ENCODE measurements at regions not wholly inside any gene's neighbourhood (a gene's known extent, or its start where the extent isn't known, plus 50 kb on each side); places are given as distances from the start of the nearest gene placed in this dataset.

- intact Hi-C loops (cut with micrococcal nuclease): no loop called here
- no peak for DNase-seq
- no peaks in the 10 kb centered on the region for H3K27me3 Mint-ChIP-seq
- H3K9me3 Mint-ChIP-seq: peaks cover 4% of the 10 kb centered on the region
- no peaks in the 10 kb centered on the region for H3K36me3 Mint-ChIP-seq (ENCODE audit: low read depth)
- H3K4me1 Mint-ChIP-seq: no peaks in the 10 kb centered on the region
- no peak overlapping the region for H3K4me3 Mint-ChIP-seq
- H3K27ac Mint-ChIP-seq: no peak overlapping the region
These were observed 439.6 kb downstream of the CDH8 start for GRCh38 chr16:61596655-61597054.

GRCh38 chr16:61595605-61596004 lies 440.6 kb downstream of the CDH8 start:
- Mint-ChIP-seq H3K36me3 (ENCODE audit: low read depth) (no peaks in the 10 kb centered on the region), H3K9me3 (peaks cover 4% of the 10 kb centered on the region), H3K27me3 (no peaks in the 10 kb centered on the region), H3K27ac (no peak overlapping the region), H3K4me3 (no peak overlapping the region), H3K4me1 (no peaks in the 10 kb centered on the region)
- no peak for DNase-seq
- intact Hi-C loops (cut with micrococcal nuclease): no loop called here

- intact Hi-C loops (cut with micrococcal nuclease): no loop called here
- no peaks in the 10 kb centered on the region for H3K4me1 Mint-ChIP-seq
- no peak for DNase-seq
- H3K4me3 Mint-ChIP-seq: no peak overlapping the region
- H3K27me3 Mint-ChIP-seq: no peaks in the 10 kb centered on the region
- H3K36me3 Mint-ChIP-seq (ENCODE audit: low read depth): no peaks in the 10 kb centered on the region
- H3K27ac Mint-ChIP-seq: no peak overlapping the region
- H3K9me3 Mint-ChIP-seq: peaks cover 4% of the 10 kb centered on the region
These were observed 445.7 kb downstream of the CDH8 start for GRCh38 chr16:61590577-61590976.

GRCh38 chr16:61587526-61587925 lies 448.7 kb downstream of the CDH8 start:
- peaks cover 8% of the 10 kb centered on the region for H3K9me3 Mint-ChIP-seq

GRCh38 chr16:61581417-61582046 lies 454.7 kb downstream of the CDH8 start:
- Mint-ChIP-seq H3K4me1 (no peaks in the 10 kb centered on the region), H3K4me3 (no peak overlapping the region), H3K36me3 (ENCODE audit: low read depth) (no peaks in the 10 kb centered on the region), H3K27me3 (no peaks in the 10 kb centered on the region), H3K9me3 (peaks cover 4% of the 10 kb centered on the region), H3K27ac (no peak overlapping the region)
- DNase-seq: no peak
- intact Hi-C loops (cut with micrococcal nuclease): no loop called here

More at GRCh38 chr16:61587526-61587925, 448.7 kb downstream of the CDH8 start:
- DNase-seq: no peak
- H3K4me1 Mint-ChIP-seq: no peaks in the 10 kb centered on the region
- intact Hi-C loops (cut with micrococcal nuclease): no loop called here
- no peak overlapping the region for H3K27ac Mint-ChIP-seq
- H3K4me3 Mint-ChIP-seq: no peak overlapping the region
- no peaks in the 10 kb centered on the region for H3K36me3 Mint-ChIP-seq (ENCODE audit: low read depth)
- no peaks in the 10 kb centered on the region for H3K27me3 Mint-ChIP-seq

GRCh38 chr16:61580579-61580978 lies 455.7 kb downstream of the CDH8 start:
- H3K27ac Mint-ChIP-seq: no peak overlapping the region
- intact Hi-C loops (cut with micrococcal nuclease): no loop called here
- H3K9me3 Mint-ChIP-seq: peaks cover 4% of the 10 kb centered on the region
- H3K4me3 Mint-ChIP-seq: no peak overlapping the region
- H3K4me1 Mint-ChIP-seq: no peaks in the 10 kb centered on the region
- no peaks in the 10 kb centered on the region for H3K36me3 Mint-ChIP-seq (ENCODE audit: low read depth)
- H3K27me3 Mint-ChIP-seq: no peaks in the 10 kb centered on the region
- DNase-seq: no peak

- no peak overlapping the region for H3K27ac Mint-ChIP-seq
- H3K36me3 Mint-ChIP-seq (ENCODE audit: low read depth): no peaks in the 10 kb centered on the region
- H3K9me3 Mint-ChIP-seq: peaks cover 1% of the 10 kb centered on the region
- H3K4me3 Mint-ChIP-seq: no peak overlapping the region
- H3K4me1 Mint-ChIP-seq: no peaks in the 10 kb centered on the region
- H3K27me3 Mint-ChIP-seq: no peaks in the 10 kb centered on the region
- intact Hi-C loops (cut with micrococcal nuclease): no loop called here
- DNase-seq: no peak
These were observed 457.0 kb downstream of the CDH8 start for GRCh38 chr16:61579195-61579594.

GRCh38 chr16:61576476-61576875 lies 459.8 kb downstream of the CDH8 start:
- H3K36me3 Mint-ChIP-seq (ENCODE audit: low read depth): no peaks in the 10 kb centered on the region
- H3K9me3 Mint-ChIP-seq: peaks cover 4% of the 10 kb centered on the region
- intact Hi-C loops (cut with micrococcal nuclease): no loop called here
- no peaks in the 10 kb centered on the region for H3K4me1 Mint-ChIP-seq
- no peak overlapping the region for H3K27ac Mint-ChIP-seq
- no peak overlapping the region for H3K4me3 Mint-ChIP-seq
- H3K27me3 Mint-ChIP-seq: no peaks in the 10 kb centered on the region
- no peak for DNase-seq

GRCh38 chr16:61575617-61576016 lies 460.6 kb downstream of the CDH8 start:
- Mint-ChIP-seq H3K4me1 (no peaks in the 10 kb centered on the region), H3K27me3 (no peaks in the 10 kb centered on the region), H3K27ac (no peak overlapping the region), H3K36me3 (ENCODE audit: low read depth) (no peaks in the 10 kb centered on the region), H3K9me3 (peaks cover 4% of the 10 kb centered on the region), H3K4me3 (no peak overlapping the region)
- no peak for DNase-seq
- intact Hi-C loops (cut with micrococcal nuclease): no loop called here

- Mint-ChIP-seq H3K27ac (no peak overlapping the region), H3K27me3 (no peaks in the 10 kb centered on the region), H3K4me3 (no peak overlapping the region), H3K36me3 (ENCODE audit: low read depth) (no peaks in the 10 kb centered on the region), H3K9me3 (peaks cover 13% of the 10 kb centered on the region), H3K4me1 (no peaks in the 10 kb centered on the region)
- intact Hi-C loops (cut with micrococcal nuclease): no loop called here
- no peak for DNase-seq
These were observed 467.2 kb downstream of the CDH8 start for GRCh38 chr16:61569028-61569427.

- intact Hi-C loops (cut with micrococcal nuclease): no loop called here
- H3K27ac Mint-ChIP-seq: no peak overlapping the region
- no peaks in the 10 kb centered on the region for H3K27me3 Mint-ChIP-seq
- no peak for DNase-seq
- H3K4me3 Mint-ChIP-seq: no peak overlapping the region
- H3K36me3 Mint-ChIP-seq (ENCODE audit: low read depth): no peaks in the 10 kb centered on the region
- peaks cover 16% of the 10 kb centered on the region for H3K9me3 Mint-ChIP-seq
- H3K4me1 Mint-ChIP-seq: no peaks in the 10 kb centered on the region
These were observed 471.5 kb downstream of the CDH8 start for GRCh38 chr16:61564716-61565115.

GRCh38 chr16:61555718-61556441 lies 480.4 kb downstream of the CDH8 start:
- no peak for DNase-seq
- no peaks in the 10 kb centered on the region for H3K4me1 Mint-ChIP-seq
- intact Hi-C loops (cut with micrococcal nuclease): no loop called here
- H3K27me3 Mint-ChIP-seq: no peaks in the 10 kb centered on the region
- H3K4me3 Mint-ChIP-seq: no peak overlapping the region
- no peak overlapping the region for H3K27ac Mint-ChIP-seq
- no peaks in the 10 kb centered on the region for H3K36me3 Mint-ChIP-seq (ENCODE audit: low read depth)
- H3K9me3 Mint-ChIP-seq: peaks cover 12% of the 10 kb centered on the region

- peaks cover 13% of the 10 kb centered on the region for H3K9me3 Mint-ChIP-seq
- no peak overlapping the region for H3K4me3 Mint-ChIP-seq
- H3K4me1 Mint-ChIP-seq: no peaks in the 10 kb centered on the region
- H3K27ac Mint-ChIP-seq: no peak overlapping the region
- H3K36me3 Mint-ChIP-seq (ENCODE audit: low read depth): no peaks in the 10 kb centered on the region
- H3K27me3 Mint-ChIP-seq: no peaks in the 10 kb centered on the region
- no peak for DNase-seq
- intact Hi-C loops (cut with micrococcal nuclease): no loop called here
These were observed 486.9 kb downstream of the CDH8 start for GRCh38 chr16:61549327-61549726.

- H3K27ac Mint-ChIP-seq: no peak overlapping the region
- H3K4me3 Mint-ChIP-seq: no peak overlapping the region
- H3K36me3 Mint-ChIP-seq (ENCODE audit: low read depth): no peaks in the 10 kb centered on the region
- intact Hi-C loops (cut with micrococcal nuclease): no loop called here
- H3K27me3 Mint-ChIP-seq: no peaks in the 10 kb centered on the region
- no peak for DNase-seq
- peaks cover 11% of the 10 kb centered on the region for H3K9me3 Mint-ChIP-seq
- no peaks in the 10 kb centered on the region for H3K4me1 Mint-ChIP-seq
These were observed 488.6 kb downstream of the CDH8 start for GRCh38 chr16:61547626-61548025.

- Mint-ChIP-seq H3K27me3 (no peaks in the 10 kb centered on the region), H3K4me1 (no peaks in the 10 kb centered on the region), H3K36me3 (ENCODE audit: low read depth) (no peaks in the 10 kb centered on the region), H3K27ac (no peak overlapping the region), H3K4me3 (no peak overlapping the region), H3K9me3 (peaks cover 11% of the 10 kb centered on the region)
- no peak for DNase-seq
- intact Hi-C loops (cut with micrococcal nuclease): no loop called here
These were observed 492.1 kb downstream of the CDH8 start for GRCh38 chr16:61544165-61544564.
